ENCODE measurements at regions not wholly inside any gene's neighbourhood (a gene's known extent, or its start where the extent isn't known, plus 50 kb on each side); places are given as distances from the start of the nearest gene placed in this dataset.
A peak's percentile ranks its signal among the peaks of the same experiment; 100 is the strongest.

DNA sequence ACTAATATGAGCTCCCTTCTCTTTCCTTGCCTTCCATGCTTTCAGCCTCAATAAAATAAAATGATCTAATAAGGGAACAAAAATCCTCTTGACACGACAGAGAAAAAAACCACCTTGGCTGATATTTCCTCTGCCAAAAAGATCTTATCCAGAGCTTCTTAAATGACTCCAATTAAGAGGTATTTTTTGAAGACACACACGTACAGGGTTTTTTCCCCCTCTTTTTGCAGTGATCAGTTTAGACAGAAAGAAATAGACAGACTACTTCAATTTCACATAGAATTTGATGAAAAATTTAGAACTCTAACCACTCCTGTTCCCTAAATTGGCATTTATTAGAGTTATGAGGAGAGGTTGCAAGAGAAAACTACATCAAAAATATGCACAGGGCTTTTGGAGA lies 217.2 kb upstream of the CDH11 start:
- no peaks in the 10 kb centered on the region for H3K9me3 ChIP-seq (ENCODE audit: control insufficient read depth, insufficient read depth, low read length)
- H3K9ac ChIP-seq (ENCODE audit: low read depth, low read length) = no peak overlapping the region
- no peak overlapping the region for H3K4me3 ChIP-seq (ENCODE audit: low read depth, low read length)
- H3K27me3 ChIP-seq (ENCODE audit: control insufficient read depth, insufficient read depth, low read length) = no peaks in the 10 kb centered on the region
- H3K27ac ChIP-seq (ENCODE audit: low read depth, low read length) = no peak overlapping the region
- no peaks in the 10 kb centered on the region for H3K4me1 ChIP-seq (ENCODE audit: control insufficient read depth, insufficient read depth, low read length)
- H3K36me3 ChIP-seq (ENCODE audit: control insufficient read depth, insufficient read depth, low read length) = no peaks in the 10 kb centered on the region

DNA sequence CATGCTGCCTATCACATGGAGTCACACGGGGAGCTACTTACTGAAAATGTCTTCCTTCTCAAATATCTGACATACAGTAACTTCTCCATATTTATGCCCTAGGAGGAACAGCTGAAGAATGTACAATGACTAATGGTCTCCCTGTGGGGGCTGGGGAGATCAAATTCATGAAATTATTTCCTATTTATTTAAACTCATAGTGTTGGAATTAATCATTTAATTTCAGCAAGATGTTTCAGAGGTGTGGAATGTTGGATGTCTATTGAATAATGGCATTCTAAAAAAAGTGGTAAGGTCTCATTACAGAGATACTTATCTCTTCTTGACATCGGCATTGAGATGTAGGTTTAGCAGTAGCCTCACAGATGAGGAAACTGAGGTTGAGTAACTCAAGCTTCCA lies 214.3 kb upstream of the CDH11 start:
- no peak overlapping the region for H3K4me3 ChIP-seq (ENCODE audit: low read depth, low read length)
- H3K27ac ChIP-seq (ENCODE audit: low read depth, low read length) = no peak overlapping the region
- no peaks in the 10 kb centered on the region for H3K36me3 ChIP-seq (ENCODE audit: control insufficient read depth, insufficient read depth, low read length)
- H3K27me3 ChIP-seq (ENCODE audit: control insufficient read depth, insufficient read depth, low read length) = no peaks in the 10 kb centered on the region
- no peaks in the 10 kb centered on the region for H3K4me1 ChIP-seq (ENCODE audit: control insufficient read depth, insufficient read depth, low read length)
- H3K9me3 ChIP-seq (ENCODE audit: control insufficient read depth, insufficient read depth, low read length) = no peaks in the 10 kb centered on the region
- no peak overlapping the region for H3K9ac ChIP-seq (ENCODE audit: low read depth, low read length)

DNA sequence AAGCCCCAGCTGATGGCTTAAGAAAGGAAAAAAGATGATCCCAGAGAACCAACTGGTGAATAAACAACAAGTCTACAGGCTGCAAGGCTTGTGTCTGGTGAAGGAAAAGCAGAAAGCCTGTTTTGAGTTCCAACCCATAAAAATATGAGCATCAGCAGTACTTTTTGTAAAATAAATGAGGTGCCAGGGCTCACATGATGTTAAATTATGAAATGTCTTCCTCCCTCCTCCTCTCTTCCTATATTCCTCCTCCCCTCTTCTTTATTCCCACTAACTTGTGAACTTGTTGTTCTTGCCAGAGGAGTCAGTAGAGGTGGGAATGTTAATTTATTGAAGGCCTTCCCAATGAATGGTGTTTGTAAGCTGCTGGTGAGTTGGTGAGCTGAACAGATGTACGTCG lies 212.2 kb upstream of the CDH11 start:
- Histone ChIP-seq H3K36me3 (ENCODE audit: control insufficient read depth, insufficient read depth, low read length) (no peaks in the 10 kb centered on the region), H3K9me3 (ENCODE audit: control insufficient read depth, insufficient read depth, low read length) (no peaks in the 10 kb centered on the region), H3K4me3 (ENCODE audit: low read depth, low read length) (no peak overlapping the region), H3K27ac (ENCODE audit: low read depth, low read length) (no peak overlapping the region), H3K9ac (ENCODE audit: low read depth, low read length) (no peak overlapping the region), H3K27me3 (ENCODE audit: control insufficient read depth, insufficient read depth, low read length) (no peaks in the 10 kb centered on the region), H3K4me1 (ENCODE audit: control insufficient read depth, insufficient read depth, low read length) (no peaks in the 10 kb centered on the region)

DNA sequence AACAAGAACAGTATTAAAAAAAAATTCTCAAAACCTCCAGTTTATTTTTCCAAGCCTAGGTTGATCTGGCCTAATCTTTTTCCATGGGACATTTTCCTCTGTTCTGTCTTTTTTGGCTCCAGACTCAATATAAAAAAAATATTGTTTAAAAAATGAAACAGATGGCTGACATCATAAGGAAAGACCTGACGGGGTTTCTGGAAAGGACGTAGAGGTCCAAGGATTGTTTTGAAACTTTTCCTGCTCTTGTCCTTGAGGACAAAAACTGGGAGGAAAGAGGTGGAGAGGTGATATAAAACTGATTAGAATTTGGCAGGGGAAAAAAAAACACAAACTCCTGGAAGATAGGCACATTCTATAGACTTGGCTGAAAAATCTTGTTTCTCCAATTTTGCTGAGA lies 211.4 kb upstream of the CDH11 start:
- Histone ChIP-seq H3K4me3 (ENCODE audit: low read depth, low read length) (no peak overlapping the region), H3K27ac (ENCODE audit: low read depth, low read length) (no peak overlapping the region), H3K27me3 (ENCODE audit: control insufficient read depth, insufficient read depth, low read length) (no peaks in the 10 kb centered on the region), H3K36me3 (ENCODE audit: control insufficient read depth, insufficient read depth, low read length) (no peaks in the 10 kb centered on the region), H3K9me3 (ENCODE audit: control insufficient read depth, insufficient read depth, low read length) (no peaks in the 10 kb centered on the region), H3K9ac (ENCODE audit: low read depth, low read length) (no peak overlapping the region), H3K4me1 (ENCODE audit: control insufficient read depth, insufficient read depth, low read length) (no peaks in the 10 kb centered on the region)

DNA sequence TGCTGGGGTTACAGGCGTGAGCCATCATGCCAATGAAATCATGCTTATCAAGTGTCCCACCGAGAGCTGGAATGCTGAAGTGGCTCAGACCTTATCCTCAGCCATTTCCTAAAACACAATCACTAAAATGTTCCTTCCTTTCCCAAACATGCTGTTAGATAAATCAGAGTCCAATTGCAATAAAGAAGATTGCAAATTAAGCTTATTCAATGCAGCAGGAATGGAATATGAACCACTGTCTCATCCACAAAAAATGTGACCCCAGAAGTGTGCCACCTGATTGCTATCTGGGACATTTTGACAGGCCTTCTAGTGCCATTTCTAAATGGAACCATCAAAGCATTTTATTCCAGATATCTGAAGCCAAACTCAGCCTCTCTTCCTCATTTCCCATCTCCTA lies 205.5 kb upstream of the CDH11 start:
- Histone ChIP-seq H3K27me3 (ENCODE audit: control insufficient read depth, insufficient read depth, low read length) (no peaks in the 10 kb centered on the region), H3K36me3 (ENCODE audit: control insufficient read depth, insufficient read depth, low read length) (no peaks in the 10 kb centered on the region), H3K9ac (ENCODE audit: low read depth, low read length) (no peak overlapping the region), H3K4me1 (ENCODE audit: control insufficient read depth, insufficient read depth, low read length) (no peaks in the 10 kb centered on the region), H3K9me3 (ENCODE audit: control insufficient read depth, insufficient read depth, low read length) (no peaks in the 10 kb centered on the region), H3K4me3 (ENCODE audit: low read depth, low read length) (no peak overlapping the region), H3K27ac (ENCODE audit: low read depth, low read length) (no peak overlapping the region)

GRCh38 chr16:65323655-65324237 lies 201.9 kb upstream of the CDH11 start:
- H3K4me1 ChIP-seq (ENCODE audit: control insufficient read depth, insufficient read depth, low read length) = peaks cover 14% of the 10 kb centered on the region
- no peaks in the 10 kb centered on the region for H3K9me3 ChIP-seq (ENCODE audit: control insufficient read depth, insufficient read depth, low read length)
- H3K27me3 ChIP-seq (ENCODE audit: control insufficient read depth, insufficient read depth, low read length) = no peaks in the 10 kb centered on the region
- no peak overlapping the region for H3K27ac ChIP-seq (ENCODE audit: low read depth, low read length)
- H3K9ac ChIP-seq (ENCODE audit: low read depth, low read length) = no peak overlapping the region
- no peaks in the 10 kb centered on the region for H3K36me3 ChIP-seq (ENCODE audit: control insufficient read depth, insufficient read depth, low read length)
- no peak overlapping the region for H3K4me3 ChIP-seq (ENCODE audit: low read depth, low read length)

GRCh38 chr16:65319621-65320231 lies 197.9 kb upstream of the CDH11 start:
- no peaks in the 10 kb centered on the region for H3K36me3 ChIP-seq (ENCODE audit: control insufficient read depth, insufficient read depth, low read length)
- H3K27ac ChIP-seq (ENCODE audit: low read depth, low read length) = no peak overlapping the region
- no peaks in the 10 kb centered on the region for H3K27me3 ChIP-seq (ENCODE audit: control insufficient read depth, insufficient read depth, low read length)
- no peaks in the 10 kb centered on the region for H3K9me3 ChIP-seq (ENCODE audit: control insufficient read depth, insufficient read depth, low read length)
- peaks cover 24% of the 10 kb centered on the region for H3K4me1 ChIP-seq (ENCODE audit: control insufficient read depth, insufficient read depth, low read length)
- H3K9ac ChIP-seq (ENCODE audit: low read depth, low read length) = no peak overlapping the region
- no peak overlapping the region for H3K4me3 ChIP-seq (ENCODE audit: low read depth, low read length)

- H3K9me3 ChIP-seq (ENCODE audit: control insufficient read depth, insufficient read depth, low read length) = no peaks in the 10 kb centered on the region
- peaks cover 24% of the 10 kb centered on the region for H3K4me1 ChIP-seq (ENCODE audit: control insufficient read depth, insufficient read depth, low read length)
- H3K4me3 ChIP-seq (ENCODE audit: low read depth, low read length) = peak overlapping the region; percentile 42; the same call in 1 of the 2 replicates
- H3K36me3 ChIP-seq (ENCODE audit: control insufficient read depth, insufficient read depth, low read length) = no peaks in the 10 kb centered on the region
- no peaks in the 10 kb centered on the region for H3K27me3 ChIP-seq (ENCODE audit: control insufficient read depth, insufficient read depth, low read length)
- peak overlapping the region; percentile 85 for H3K27ac ChIP-seq (ENCODE audit: low read depth, low read length)
- no peak overlapping the region for H3K9ac ChIP-seq (ENCODE audit: low read depth, low read length)
These were observed 196.9 kb upstream of the CDH11 start for GRCh38 chr16:65318590-65319257.

DNA sequence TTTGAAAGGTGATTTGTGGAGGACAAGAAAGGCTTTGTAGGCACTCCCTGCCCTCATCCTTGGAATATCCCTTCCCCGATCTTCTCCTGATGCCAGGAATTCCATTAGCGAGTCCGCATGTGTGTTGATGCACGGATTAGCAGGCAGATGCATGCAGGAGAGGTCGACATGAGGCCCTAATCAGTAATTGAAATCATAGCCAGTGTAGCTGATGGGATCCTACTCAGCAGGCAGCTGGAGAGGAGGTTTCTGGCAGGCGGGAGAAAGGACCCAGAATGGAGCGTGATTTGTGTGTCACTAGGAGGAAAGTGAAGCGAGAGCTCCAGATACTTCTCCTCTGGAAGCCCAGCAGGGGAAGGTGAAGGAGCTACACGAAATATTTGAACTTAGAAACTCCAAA lies 196.3 kb upstream of the CDH11 start:
- Histone ChIP-seq H3K9me3 (ENCODE audit: control insufficient read depth, insufficient read depth, low read length) (no peaks in the 10 kb centered on the region), H3K36me3 (ENCODE audit: control insufficient read depth, insufficient read depth, low read length) (no peaks in the 10 kb centered on the region), H3K9ac (ENCODE audit: low read depth, low read length) (no peak overlapping the region), H3K27me3 (ENCODE audit: control insufficient read depth, insufficient read depth, low read length) (no peaks in the 10 kb centered on the region), H3K27ac (ENCODE audit: low read depth, low read length) (peak overlapping the region; percentile 85), H3K4me3 (ENCODE audit: low read depth, low read length) (peak overlapping the region; percentile 30; the same call in 1 of the 2 replicates), H3K4me1 (ENCODE audit: control insufficient read depth, insufficient read depth, low read length) (peaks cover 24% of the 10 kb centered on the region)

DNA sequence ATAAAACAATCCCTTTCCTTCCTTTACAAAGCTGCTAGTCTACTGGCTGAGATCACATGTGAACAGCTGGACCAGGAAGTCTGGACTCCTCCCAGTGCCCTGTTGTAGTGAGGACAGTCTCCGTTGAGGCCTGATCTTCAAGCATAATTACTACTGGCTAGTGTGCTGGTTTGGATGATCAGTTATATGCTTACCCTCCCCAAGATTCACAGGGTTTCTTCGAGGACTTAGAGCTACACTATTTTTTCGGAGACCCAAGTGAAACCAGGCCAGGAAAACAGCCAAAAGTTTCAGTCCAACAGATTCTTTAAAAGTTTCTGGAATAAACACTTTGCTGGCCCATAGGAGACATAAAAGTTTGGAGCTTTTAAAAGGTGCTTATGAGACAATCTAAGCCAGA lies 194.9 kb upstream of the CDH11 start:
- H3K36me3 ChIP-seq (ENCODE audit: control insufficient read depth, insufficient read depth, low read length) = no peaks in the 10 kb centered on the region
- H3K4me1 ChIP-seq (ENCODE audit: control insufficient read depth, insufficient read depth, low read length) = peaks cover 24% of the 10 kb centered on the region
- H3K27ac ChIP-seq (ENCODE audit: low read depth, low read length) = no peak overlapping the region
- no peaks in the 10 kb centered on the region for H3K27me3 ChIP-seq (ENCODE audit: control insufficient read depth, insufficient read depth, low read length)
- H3K9me3 ChIP-seq (ENCODE audit: control insufficient read depth, insufficient read depth, low read length) = no peaks in the 10 kb centered on the region
- H3K4me3 ChIP-seq (ENCODE audit: low read depth, low read length) = no peak overlapping the region
- H3K9ac ChIP-seq (ENCODE audit: low read depth, low read length) = no peak overlapping the region

GRCh38 chr16:65315081-65315780 lies 193.4 kb upstream of the CDH11 start:
- Histone ChIP-seq H3K4me3 (ENCODE audit: low read depth, low read length) (no peak overlapping the region), H3K4me1 (ENCODE audit: control insufficient read depth, insufficient read depth, low read length) (peaks cover 24% of the 10 kb centered on the region), H3K36me3 (ENCODE audit: control insufficient read depth, insufficient read depth, low read length) (no peaks in the 10 kb centered on the region), H3K27ac (ENCODE audit: low read depth, low read length) (no peak overlapping the region), H3K27me3 (ENCODE audit: control insufficient read depth, insufficient read depth, low read length) (no peaks in the 10 kb centered on the region), H3K9me3 (ENCODE audit: control insufficient read depth, insufficient read depth, low read length) (no peaks in the 10 kb centered on the region), H3K9ac (ENCODE audit: low read depth, low read length) (no peak overlapping the region)

Data from HUES48 (cell line).